ENCODE measurements at regions not wholly inside any gene's neighbourhood (a gene's known extent, or its start where the extent isn't known, plus 50 kb on each side); places are given as distances from the start of the nearest gene placed in this dataset.
"Not testable (repeated sequence)": the region's sequence is repeated elsewhere in the genome, so short reads cannot be mapped to it uniquely, and the experiment has no call there.

DNA sequence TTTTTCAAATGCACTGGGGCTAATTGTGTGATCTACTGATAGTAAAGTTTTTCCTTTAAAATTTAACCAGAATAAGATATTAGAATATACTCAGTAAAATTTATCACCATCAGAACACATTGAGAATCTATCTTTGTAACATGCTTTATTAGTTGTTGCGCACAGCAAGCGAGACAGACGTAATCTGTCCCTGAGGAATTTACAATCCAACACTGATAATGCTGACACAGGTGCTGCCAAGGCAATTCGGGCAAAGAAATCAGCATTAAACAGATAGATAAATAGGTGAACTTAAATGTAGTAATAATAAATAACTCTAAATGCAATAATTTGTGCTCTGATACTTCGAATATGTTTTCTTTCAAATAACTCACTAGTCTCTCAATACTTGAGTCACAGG, 607.2 kb downstream of the HTR1B start:
- CTCF ChIA-PET, result no interaction called here
- Mint-ChIP-seq H3K9me3 (peaks cover 0 to 26% (median 4%) of the 10 kb centered on the region in 5 donors), H3K4me1 (no peaks in the 10 kb centered on the region), H3K27ac (no peak overlapping the region), H3K4me3 (no peak overlapping the region), H3K27me3 (no peaks in the 10 kb centered on the region), H3K36me3 (no peaks in the 10 kb centered on the region)
- Histone ChIP-seq H3K4me3 (ENCODE audit: low read length) (no peak overlapping the region), H3K9me3 (ENCODE audit: low read length) (no peaks in the 10 kb centered on the region), H3K27ac (ENCODE audit: low read depth, low read length) (no peak overlapping the region), H3K27me3 (ENCODE audit: insufficient read depth, low read length, poor library complexity, severe bottlenecking) (no peaks in the 10 kb centered on the region), H3K4me1 (ENCODE audit: insufficient read depth, low read length) (no peaks in the 10 kb centered on the region), H3K36me3 (ENCODE audit: insufficient read depth, low read length) (no peaks in the 10 kb centered on the region)
- POLR2A ChIA-PET, result no interaction called here
- DNase-seq, result no peak

- no peak overlapping the region for H3K4me3 Mint-ChIP-seq
- DNase-seq, result no peak
- ChIA-PET POLR2A (no interaction called here), CTCF (no interaction called here)
- H3K36me3 ChIP-seq (ENCODE audit: insufficient read depth, low read length), result no peaks in the 10 kb centered on the region
- no peak overlapping the region for H3K27ac Mint-ChIP-seq
- H3K27ac ChIP-seq (ENCODE audit: low read depth, low read length), result no peak overlapping the region
- H3K4me1 Mint-ChIP-seq, result no peaks in the 10 kb centered on the region
- H3K27me3 Mint-ChIP-seq, result no peaks in the 10 kb centered on the region
- peaks cover under 1 to 31% (median 9%) of the 10 kb centered on the region in 5 donors for H3K9me3 Mint-ChIP-seq
- no peak overlapping the region for H3K4me3 ChIP-seq (ENCODE audit: low read length)
- H3K4me1 ChIP-seq (ENCODE audit: insufficient read depth, low read length), result no peaks in the 10 kb centered on the region
- H3K9me3 ChIP-seq (ENCODE audit: low read length), result no peaks in the 10 kb centered on the region
- H3K36me3 Mint-ChIP-seq, result no peaks in the 10 kb centered on the region
- H3K27me3 ChIP-seq (ENCODE audit: insufficient read depth, low read length, poor library complexity, severe bottlenecking), result no peaks in the 10 kb centered on the region
Measured at GRCh38 chr6:76852776-76853175, 610.5 kb downstream of the HTR1B start.

- H3K4me3 Mint-ChIP-seq; H3K4me1 ChIP-seq (ENCODE audit: insufficient read depth, low read length); H3K36me3 Mint-ChIP-seq; H3K4me3 ChIP-seq (ENCODE audit: low read length); POLR2A ChIA-PET; H3K4me1 Mint-ChIP-seq; H3K36me3 ChIP-seq (ENCODE audit: insufficient read depth, low read length); H3K9me3 ChIP-seq (ENCODE audit: low read length); CTCF ChIA-PET; H3K27me3 Mint-ChIP-seq; H3K27ac Mint-ChIP-seq; H3K27ac ChIP-seq (ENCODE audit: low read depth, low read length); H3K27me3 ChIP-seq (ENCODE audit: insufficient read depth, low read length, poor library complexity, severe bottlenecking): not testable (repeated sequence)
- DNase-seq, result peak in 1 of 5 donors; percentile 31
- H3K9me3 Mint-ChIP-seq, result peaks cover 9 to 33% (median 19%) of the 10 kb centered on the region in 5 donors
Measured at GRCh38 chr6:76849274-76849970, 613.9 kb downstream of the HTR1B start.

DNA sequence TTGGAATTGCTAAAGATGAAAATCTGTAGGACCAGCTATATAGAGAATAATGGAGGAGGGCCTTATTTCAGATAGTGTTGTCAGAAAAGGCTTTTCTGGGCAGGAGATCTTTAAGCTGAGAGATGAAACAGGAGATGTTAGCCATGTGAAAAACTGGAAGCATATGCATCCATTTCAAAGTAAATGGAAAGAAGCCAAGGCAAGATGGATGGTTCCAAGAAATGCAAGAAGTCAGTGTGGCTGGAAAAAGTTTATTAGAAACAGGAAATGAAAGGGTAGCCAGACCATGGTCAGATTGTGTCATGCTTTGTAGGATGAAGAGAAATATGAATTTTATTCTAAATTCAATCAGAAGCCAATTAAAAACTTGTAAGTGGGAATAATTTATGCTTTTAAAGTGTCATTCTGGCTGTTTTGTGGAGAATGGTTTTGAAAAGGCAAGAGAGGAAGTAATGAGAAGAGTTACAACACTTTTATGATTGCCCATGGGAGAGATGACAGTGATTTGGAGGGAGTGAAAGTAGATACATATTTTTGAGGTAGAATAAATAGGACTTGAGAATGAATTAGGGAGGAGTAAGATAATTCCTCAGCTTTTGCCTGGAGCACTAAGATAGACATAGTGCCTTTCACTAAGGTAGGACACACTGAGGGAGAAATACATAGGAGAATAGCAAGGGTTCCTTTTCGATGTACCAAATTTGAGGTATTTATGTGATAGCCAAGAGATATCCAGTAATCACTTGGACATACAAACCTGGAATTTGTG, 620.1 kb downstream of the HTR1B start:
- Mint-ChIP-seq H3K36me3 (no peaks in the 10 kb centered on the region), H3K9me3 (peaks cover 12 to 25% (median 16%) of the 10 kb centered on the region in 5 donors), H3K4me3 (no peak overlapping the region), H3K27me3 (no peaks in the 10 kb centered on the region), H3K27ac (no peak overlapping the region), H3K4me1 (no peaks in the 10 kb centered on the region)
- DNase-seq, result no peak
- CTCF ChIA-PET, result no interaction called here
- Histone ChIP-seq H3K4me1 (ENCODE audit: insufficient read depth, low read length) (no peaks in the 10 kb centered on the region), H3K27me3 (ENCODE audit: insufficient read depth, low read length, poor library complexity, severe bottlenecking) (no peaks in the 10 kb centered on the region), H3K9me3 (ENCODE audit: low read length) (no peaks in the 10 kb centered on the region), H3K27ac (ENCODE audit: low read depth, low read length) (no peak overlapping the region), H3K4me3 (ENCODE audit: low read length) (no peak overlapping the region), H3K36me3 (ENCODE audit: insufficient read depth, low read length) (no peaks in the 10 kb centered on the region)
- POLR2A ChIA-PET, result no interaction called here

- Mint-ChIP-seq H3K27me3 (no peaks in the 10 kb centered on the region), H3K4me1 (no peaks in the 10 kb centered on the region), H3K4me3 (no peak overlapping the region), H3K36me3 (no peaks in the 10 kb centered on the region), H3K27ac (no peak overlapping the region), H3K9me3 (peaks cover 1 to 8% (median 7%) of the 10 kb centered on the region in 5 donors)
- CTCF ChIA-PET, result no interaction called here
- no peak for DNase-seq
- no peaks in the 10 kb centered on the region for H3K9me3 ChIP-seq (ENCODE audit: low read length)
- no peaks in the 10 kb centered on the region for H3K4me1 ChIP-seq (ENCODE audit: insufficient read depth, low read length)
- no peak overlapping the region for H3K4me3 ChIP-seq (ENCODE audit: low read length)
- H3K27ac ChIP-seq (ENCODE audit: low read depth, low read length), result no peak overlapping the region
- no peaks in the 10 kb centered on the region for H3K27me3 ChIP-seq (ENCODE audit: insufficient read depth, low read length, poor library complexity, severe bottlenecking)
- POLR2A ChIA-PET, result no interaction called here
- H3K36me3 ChIP-seq (ENCODE audit: insufficient read depth, low read length), result no peaks in the 10 kb centered on the region
Measured at GRCh38 chr6:76840865-76841264, 622.4 kb downstream of the HTR1B start.

- no peaks in the 10 kb centered on the region for H3K4me1 Mint-ChIP-seq
- Histone ChIP-seq H3K27me3 (ENCODE audit: insufficient read depth, low read length, poor library complexity, severe bottlenecking) (no peaks in the 10 kb centered on the region), H3K27ac (ENCODE audit: low read depth, low read length) (no peak overlapping the region), H3K36me3 (ENCODE audit: insufficient read depth, low read length) (no peaks in the 10 kb centered on the region), H3K4me3 (ENCODE audit: low read length) (no peak overlapping the region), H3K4me1 (ENCODE audit: insufficient read depth, low read length) (no peaks in the 10 kb centered on the region), H3K9me3 (ENCODE audit: low read length) (no peaks in the 10 kb centered on the region)
- DNase-seq, result no peak
- POLR2A ChIA-PET, result no interaction called here
- no peak overlapping the region for H3K4me3 Mint-ChIP-seq
- no peaks in the 10 kb centered on the region for H3K36me3 Mint-ChIP-seq
- peaks cover 0 to 6% (median 3%) of the 10 kb centered on the region in 5 donors for H3K9me3 Mint-ChIP-seq
- H3K27me3 Mint-ChIP-seq, result no peaks in the 10 kb centered on the region
- H3K27ac Mint-ChIP-seq, result no peak overlapping the region
- CTCF ChIA-PET, result no interaction called here
Measured at GRCh38 chr6:76840041-76840745, 623.1 kb downstream of the HTR1B start.

GRCh38 chr6:76839505-76839904, 623.8 kb downstream of the HTR1B start:
- H3K9me3 Mint-ChIP-seq, result peaks cover 0 to 6% (median 3%) of the 10 kb centered on the region in 5 donors
- H3K4me3 ChIP-seq (ENCODE audit: low read length), result no peak overlapping the region
- no peak overlapping the region for H3K4me3 Mint-ChIP-seq
- H3K36me3 Mint-ChIP-seq, result no peaks in the 10 kb centered on the region
- H3K27me3 ChIP-seq (ENCODE audit: insufficient read depth, low read length, poor library complexity, severe bottlenecking), result no peaks in the 10 kb centered on the region
- no peaks in the 10 kb centered on the region for H3K27me3 Mint-ChIP-seq
- no peak for DNase-seq
- H3K27ac ChIP-seq (ENCODE audit: low read depth, low read length), result no peak overlapping the region
- no peaks in the 10 kb centered on the region for H3K9me3 ChIP-seq (ENCODE audit: low read length)
- H3K27ac Mint-ChIP-seq, result no peak overlapping the region
- no peaks in the 10 kb centered on the region for H3K4me1 ChIP-seq (ENCODE audit: insufficient read depth, low read length)
- ChIA-PET POLR2A (no interaction called here), CTCF (no interaction called here)
- H3K4me1 Mint-ChIP-seq, result no peaks in the 10 kb centered on the region
- no peaks in the 10 kb centered on the region for H3K36me3 ChIP-seq (ENCODE audit: insufficient read depth, low read length)

- H3K36me3 ChIP-seq (ENCODE audit: insufficient read depth, low read length), result no peaks in the 10 kb centered on the region
- DNase-seq, result no peak
- H3K36me3 Mint-ChIP-seq, result no peaks in the 10 kb centered on the region
- no peak overlapping the region for H3K27ac ChIP-seq (ENCODE audit: low read depth, low read length)
- H3K4me1 ChIP-seq (ENCODE audit: insufficient read depth, low read length), result no peaks in the 10 kb centered on the region
- ChIA-PET POLR2A (no interaction called here), CTCF (no interaction called here)
- H3K4me3 Mint-ChIP-seq, result no peak overlapping the region
- H3K27me3 Mint-ChIP-seq, result no peaks in the 10 kb centered on the region
- H3K4me1 Mint-ChIP-seq, result no peaks in the 10 kb centered on the region
- H3K9me3 ChIP-seq (ENCODE audit: low read length), result no peaks in the 10 kb centered on the region
- H3K4me3 ChIP-seq (ENCODE audit: low read length), result no peak overlapping the region
- no peaks in the 10 kb centered on the region for H3K9me3 Mint-ChIP-seq
- no peaks in the 10 kb centered on the region for H3K27me3 ChIP-seq (ENCODE audit: insufficient read depth, low read length, poor library complexity, severe bottlenecking)
- no peak overlapping the region for H3K27ac Mint-ChIP-seq
Measured at GRCh38 chr6:76837564-76837963, 625.7 kb downstream of the HTR1B start.

Data from CD8-positive, alpha-beta memory T cell (primary cell).